GM12878 (cell line): ENCODE measurements at regions not wholly inside any gene's neighbourhood (a gene's known extent, or its start where the extent isn't known, plus 50 kb on each side); places are given as distances from the start of the nearest gene placed in this dataset.

Experiments used
- ATAC-seq: fragments of 200-7000 bp; cut with Tn5 transposase; 3 replicates; pipeline ENCODE4 v1.9.1; 2020; ENCODE audit warnings: mild to moderate bottlenecking, moderate library complexity
- BruUV-seq: library from RNA; stranded (reverse); fragments of 400-500 nt; replicated peaks from 2 replicates; lab custom pipeline; 2021; lab: Mats Ljungman, UMichigan
- CTCF ChIA-PET: fragments of 300-600 bp; sonication (Branson Sonifier 250); formaldehyde crosslinking; extraction: SDS; loops from one replicate; lab custom pipeline; 2021; ENCODE audit warnings: inconsistent platforms; lab: Yijun Ruan, JAX
- POLR2A ChIA-PET: fragments of 350-600 bp; formaldehyde crosslinking; extraction: SDS; loops from one replicate; lab custom pipeline; 2021; ENCODE audit warnings: inconsistent platforms; lab: Charles Lee
- RAD21 ChIA-PET: fragments of 300-600 bp; sonication (Branson Sonifier 250); formaldehyde crosslinking; loops from one replicate; lab custom pipeline; 2023; ENCODE audit warnings: antibody characterized with exemption; ENCODE audit not compliant: unreplicated experiment; lab: Charles Lee
- SMC1A ChIA-PET: fragments of 300-600 bp; sonication (Branson Sonifier 250); formaldehyde crosslinking; loops from one replicate; lab custom pipeline; 2023; ENCODE audit not compliant: unreplicated experiment, uncharacterized antibody; lab: Charles Lee
- DNase-seq: peaks from one replicate; pipeline ENCODE4 v3.0.0-alpha.2; 2011; ENCODE audit warnings: low read depth, low spot score
- FAIRE-seq: peaks from 3 replicates; lab custom pipeline; 2011; peaks lifted over from hg19 to GRCh38; lab: Jason Lieb, UNC
- H2AFZ ChIP-seq: 2 replicates; pipeline ENCODE4 v1.6.0; 2011; ENCODE audit warnings: low read depth, low read length, control low read depth; ENCODE audit not compliant: control insufficient read depth
- H3K27ac ChIP-seq: 2 replicates; pipeline ENCODE4 v1.5.1; 2011; ENCODE audit warnings: control low read depth; ENCODE audit not compliant: control insufficient read depth, insufficient read depth
- H3K27me3 ChIP-seq, 2 experiments: replicated peaks in 1 of 2; 2 replicates each; pipeline versions ENCODE4 v1.6.0 to v1.6.1; 2011; ENCODE audit warnings: low read length in 1 of 2; ENCODE audit not compliant: control insufficient read depth in 2 of 2, insufficient read depth in 2 of 2
- H3K36me3 ChIP-seq, 2 experiments: 2 replicates each; pipeline ENCODE4 v1.5.1; 2011; ENCODE audit warnings: low read length in 1 of 2; ENCODE audit not compliant: control insufficient read depth in 2 of 2, insufficient read depth in 2 of 2
- H3K4me1 ChIP-seq: 2 replicates; pipeline ENCODE4 v1.6.1; 2011; ENCODE audit warnings: mild to moderate bottlenecking, low read length, moderate library complexity, mixed read lengths; ENCODE audit not compliant: control insufficient read depth, insufficient read depth
- H3K4me2 ChIP-seq: 2 replicates; pipeline ENCODE4 v1.6.0; 2011; ENCODE audit warnings: control low read depth; ENCODE audit not compliant: control insufficient read depth, insufficient read depth
- H3K4me3 ChIP-seq: fragments of 200-600 bp; sonication (generic); 2 replicates; pipeline ENCODE4 v1.5.1; 2016
- H3K79me2 ChIP-seq: 2 replicates; pipeline ENCODE4 v1.6.0; 2011; ENCODE audit warnings: low read length; ENCODE audit not compliant: control insufficient read depth, insufficient read depth
- H3K9ac ChIP-seq: 2 replicates; pipeline ENCODE4 v1.8.0; 2011; ENCODE audit warnings: low read length, control low read depth, mixed read lengths; ENCODE audit not compliant: control insufficient read depth, insufficient read depth
- H3K9me3 ChIP-seq: replicated peaks from 3 replicates; pipeline ENCODE4 v1.5.1; 2011; ENCODE audit warnings: mild to moderate bottlenecking, low read length; ENCODE audit not compliant: control insufficient read depth, insufficient read depth
- H4K20me1 ChIP-seq: 2 replicates; pipeline ENCODE4 v1.6.0; 2011; ENCODE audit not compliant: control insufficient read depth, insufficient read depth
- BRCA1 ChIP-seq: IDR thresholded peaks from 2 replicates; pipeline ENCODE4 v1.6.1; 2011; ENCODE audit warnings: low read depth, low read length, improper control_type of control experiment
- CREM ChIP-seq: IDR thresholded peaks from 2 replicates; pipeline ENCODE4 v1.6.1; 2014; ENCODE audit warnings: antibody characterized with exemption, low read depth
- MTA2 ChIP-seq: fragments of 450-650 bp; IDR thresholded peaks from 2 replicates; pipeline ENCODE4 v1.6.1; 2016; ENCODE audit warnings: low read depth, mild to moderate bottlenecking, moderate library complexity
- NBN ChIP-seq: fragments of 450-650 bp; IDR thresholded peaks from 2 replicates; pipeline ENCODE4 v1.6.1; 2016
- NFYB ChIP-seq: IDR thresholded peaks from 2 replicates; pipeline ENCODE4 v1.6.1; 2011; ENCODE audit warnings: low read depth, mild to moderate bottlenecking, low read length, improper control_type of control experiment, moderate library complexity; ENCODE audit not compliant: insufficient read depth
- RELB ChIP-seq: fragments of 450-650 bp; IDR thresholded peaks from 2 replicates; pipeline ENCODE4 v1.6.1; 2017; ENCODE audit warnings: low read depth, mild to moderate bottlenecking, moderate library complexity
- SKIL ChIP-seq: fragments of 450-650 bp; IDR thresholded peaks from 2 replicates; pipeline ENCODE4 v1.6.1; 2017; ENCODE audit warnings: mild to moderate bottlenecking, low read depth, inconsistent platforms; ENCODE audit not compliant: poor library complexity, severe bottlenecking
- TARDBP ChIP-seq: IDR thresholded peaks from 2 replicates; pipeline ENCODE4 v1.6.1; 2016; ENCODE audit warnings: borderline replicate concordance
- ZNF217 ChIP-seq: fragments of 450-650 bp; IDR thresholded peaks from 2 replicates; pipeline ENCODE4 v1.6.1; 2017; ENCODE audit warnings: antibody characterized with exemption, mild to moderate bottlenecking
- ZNF687 ChIP-seq: fragments of 450-650 bp; IDR thresholded peaks from 2 replicates; pipeline ENCODE4 v1.6.1; 2017; ENCODE audit warnings: mild to moderate bottlenecking, moderate library complexity
- WGBS: methylation state at CpG from one replicate; pipeline ENCODE4 v1.1.6; 2016; ENCODE audit warnings: low lambda C conversion rate; ENCODE audit not compliant: insufficient replicate concordance, insufficient coverage; ENCODE audit errors: missing lambda C conversion rate; 5-methylcytosine and 5-hydroxymethylcytosine counted together
- in situ Hi-C: fragments of 300-500 bp; cut with MboI; formaldehyde crosslinking; loops from 9 replicates; pipeline ENCODE4 v1.14.3; 2018; ENCODE audit warnings: mixed read lengths
- intact Hi-C: fragments of 100-400 bp; cut with micrococcal nuclease; formaldehyde crosslinking; loops from one replicate; pipeline ENCODE4 v1.14.2; 2022; ENCODE audit not compliant: unreplicated experiment
- TF ChIP-seq, protein P1 (sequence below): fragments of 450-650 bp; IDR thresholded peaks from 2 replicates; pipeline ENCODE4 v1.6.1; 2017; ENCODE audit warnings: mild to moderate bottlenecking
- TF ChIP-seq, protein P2 (sequence below): fragments of 450-650 bp; formaldehyde crosslinking; IDR thresholded peaks from 2 replicates; pipeline ENCODE4 v1.5.0; 2022; ENCODE audit warnings: mild to moderate bottlenecking, missing genetic modification characterization

- POLR2A ChIA-PET: no interaction called here
- Histone ChIP-seq H3K27me3 (no peaks in the 10 kb centered on the region), H2AFZ (no peak overlapping the region), H3K36me3 (no peaks in the 10 kb centered on the region), H3K79me2 (no peaks in the 10 kb centered on the region), H3K9ac (no peak overlapping the region), H3K4me1 (no peaks in the 10 kb centered on the region), H4K20me1 (no peaks in the 10 kb centered on the region), H3K27ac (no peak overlapping the region), H3K4me2 (no peak overlapping the region), H3K4me3 (no peak overlapping the region), H3K9me3 (no peaks in the 10 kb centered on the region)
- DNase-seq (no peak), FAIRE-seq (no peak), ATAC-seq (no peak)
- intact Hi-C loops: no loop called here
- CTCF ChIA-PET: no interaction called here
- WGBS: 18% methylated on average over 2 of the region's 2 CpGs
- SMC1A ChIA-PET: no interaction called here
- in situ Hi-C loops: no loop called here
- RAD21 ChIA-PET: no interaction called here
- BruUV-seq: no TSS peak
- TF ChIP-seq SKIL (no peak), NFYB (no peak), MTA2 (no peak), ZNF217 (no peak), BRCA1 (no peak), CREM (no peak), TARDBP (no peak), ZNF687 (no peak), NBN (no peak), RELB (no peak)
- TF ChIP-seq, protein P1, sequence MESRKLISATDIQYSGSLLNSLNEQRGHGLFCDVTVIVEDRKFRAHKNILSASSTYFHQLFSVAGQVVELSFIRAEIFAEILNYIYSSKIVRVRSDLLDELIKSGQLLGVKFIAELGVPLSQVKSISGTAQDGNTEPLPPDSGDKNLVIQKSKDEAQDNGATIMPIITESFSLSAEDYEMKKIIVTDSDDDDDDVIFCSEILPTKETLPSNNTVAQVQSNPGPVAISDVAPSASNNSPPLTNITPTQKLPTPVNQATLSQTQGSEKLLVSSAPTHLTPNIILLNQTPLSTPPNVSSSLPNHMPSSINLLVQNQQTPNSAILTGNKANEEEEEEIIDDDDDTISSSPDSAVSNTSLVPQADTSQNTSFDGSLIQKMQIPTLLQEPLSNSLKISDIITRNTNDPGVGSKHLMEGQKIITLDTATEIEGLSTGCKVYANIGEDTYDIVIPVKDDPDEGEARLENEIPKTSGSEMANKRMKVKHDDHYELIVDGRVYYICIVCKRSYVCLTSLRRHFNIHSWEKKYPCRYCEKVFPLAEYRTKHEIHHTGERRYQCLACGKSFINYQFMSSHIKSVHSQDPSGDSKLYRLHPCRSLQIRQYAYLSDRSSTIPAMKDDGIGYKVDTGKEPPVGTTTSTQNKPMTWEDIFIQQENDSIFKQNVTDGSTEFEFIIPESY: no peak
- TF ChIP-seq, protein P2, sequence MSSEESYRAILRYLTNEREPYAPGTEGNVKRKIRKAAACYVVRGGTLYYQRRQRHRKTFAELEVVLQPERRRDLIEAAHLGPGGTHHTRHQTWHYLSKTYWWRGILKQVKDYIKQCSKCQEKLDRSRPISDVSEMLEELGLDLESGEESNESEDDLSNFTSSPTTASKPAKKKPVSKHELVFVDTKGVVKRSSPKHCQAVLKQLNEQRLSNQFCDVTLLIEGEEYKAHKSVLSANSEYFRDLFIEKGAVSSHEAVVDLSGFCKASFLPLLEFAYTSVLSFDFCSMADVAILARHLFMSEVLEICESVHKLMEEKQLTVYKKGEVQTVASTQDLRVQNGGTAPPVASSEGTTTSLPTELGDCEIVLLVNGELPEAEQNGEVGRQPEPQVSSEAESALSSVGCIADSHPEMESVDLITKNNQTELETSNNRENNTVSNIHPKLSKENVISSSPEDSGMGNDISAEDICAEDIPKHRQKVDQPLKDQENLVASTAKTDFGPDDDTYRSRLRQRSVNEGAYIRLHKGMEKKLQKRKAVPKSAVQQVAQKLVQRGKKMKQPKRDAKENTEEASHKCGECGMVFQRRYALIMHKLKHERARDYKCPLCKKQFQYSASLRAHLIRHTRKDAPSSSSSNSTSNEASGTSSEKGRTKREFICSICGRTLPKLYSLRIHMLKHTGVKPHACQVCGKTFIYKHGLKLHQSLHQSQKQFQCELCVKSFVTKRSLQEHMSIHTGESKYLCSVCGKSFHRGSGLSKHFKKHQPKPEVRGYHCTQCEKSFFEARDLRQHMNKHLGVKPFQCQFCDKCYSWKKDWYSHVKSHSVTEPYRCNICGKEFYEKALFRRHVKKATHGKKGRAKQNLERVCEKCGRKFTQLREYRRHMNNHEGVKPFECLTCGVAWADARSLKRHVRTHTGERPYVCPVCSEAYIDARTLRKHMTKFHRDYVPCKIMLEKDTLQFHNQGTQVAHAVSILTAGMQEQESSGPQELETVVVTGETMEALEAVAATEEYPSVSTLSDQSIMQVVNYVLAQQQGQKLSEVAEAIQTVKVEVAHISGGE (CRISPR knock-in tag): no peak
Measured at GRCh38 chr4:108536577-108536976, 83.8 kb upstream of the RPL34 start.
